Endothelial cell of umbilical vein (primary cell): ENCODE measurements at regions not wholly inside any gene's neighbourhood (a gene's known extent, or its start where the extent isn't known, plus 50 kb on each side); places are given as distances from the start of the nearest gene placed in this dataset. TPM values are rescaled to one million over a fixed set of nuclear protein-coding genes. Genes with fewer than 3 reads are reported as not detected.

Experiments
- BruUV-seq: library from RNA; stranded (reverse); fragments of 400-500 nt; replicated peaks from 2 replicates; lab custom pipeline; 2021; lab: Mats Ljungman, UMichigan
- CTCF ChIA-PET: fragments of 300-600, 350-600 bp; sonication (Branson Sonifier 250); formaldehyde crosslinking; loops from one replicate; lab custom pipeline; 2021; ENCODE audit warnings: antibody characterized with exemption, inconsistent platforms; lab: Charles Lee
- POLR2A ChIA-PET: fragments of 300-600, 350-600 bp; sonication (Branson Sonifier 250); formaldehyde crosslinking; loops from one replicate; lab custom pipeline; 2021; ENCODE audit warnings: antibody characterized with exemption, inconsistent platforms; lab: Charles Lee
- DNase-seq: peaks from one replicate; pipeline ENCODE4 v3.0.0-alpha.2; 2011; ENCODE audit warnings: low read depth, low spot score
- FAIRE-seq: peaks from 2 replicates; lab custom pipeline; 2011; peaks lifted over from hg19 to GRCh38; lab: Jason Lieb, UNC
- H2AFZ ChIP-seq: 2 replicates; pipeline ENCODE4 v1.6.0; 2012; ENCODE audit warnings: low read depth, low read length, control low read depth, inconsistent platforms
- H3K27ac ChIP-seq: 2 replicates; pipeline ENCODE4 v1.5.1; 2011; ENCODE audit warnings: low read depth, mild to moderate bottlenecking, control low read depth, low read length, moderate library complexity; ENCODE audit not compliant: insufficient read depth
- H3K27me3 ChIP-seq, 2 experiments: 2 replicates each; pipeline versions ENCODE4 v1.6.0 to v1.6.1; 2011; ENCODE audit warnings: low read length in 2 of 2, mixed read lengths in 1 of 2; ENCODE audit not compliant: control insufficient read depth in 2 of 2, insufficient read depth in 2 of 2
- H3K36me3 ChIP-seq, 2 experiments: 2 replicates in 1 of 2; 3 replicates in 1 of 2; pipeline ENCODE4 v1.5.1; 2011; ENCODE audit warnings: low read length in 2 of 2, mild to moderate bottlenecking in 1 of 2, moderate library complexity in 1 of 2; ENCODE audit not compliant: control insufficient read depth in 2 of 2, insufficient read depth in 2 of 2; ENCODE audit errors: extremely low read depth in 1 of 2
- H3K4me1 ChIP-seq: 3 replicates; pipeline ENCODE4 v1.5.1; 2011; ENCODE audit warnings: mild to moderate bottlenecking, low read length; ENCODE audit not compliant: control insufficient read depth, insufficient read depth; ENCODE audit errors: extremely low read depth
- H3K4me2 ChIP-seq: 2 replicates; pipeline ENCODE4 v1.6.1; 2011; ENCODE audit warnings: low read length, control low read depth, mixed read lengths; ENCODE audit not compliant: insufficient read depth
- H3K4me3 ChIP-seq, 3 experiments: fragments of 200-600 bp in 1 of 3; sonication (generic), shearing (Covaris generic) in 1 of 3; replicated peaks in 1 of 3; 2 replicates each; pipeline ENCODE4 v1.5.1; 2011 to 2016; ENCODE audit warnings: control low read depth in 3 of 3, low read length in 3 of 3, mild to moderate bottlenecking in 2 of 3, inconsistent platforms in 1 of 3, low read depth in 1 of 3, moderate library complexity in 1 of 3; ENCODE audit not compliant: insufficient read depth in 1 of 3
- H3K79me2 ChIP-seq: 2 replicates; pipeline ENCODE4 v1.6.0; 2012; ENCODE audit warnings: low read length, inconsistent platforms; ENCODE audit not compliant: control insufficient read depth, insufficient read depth
- H3K9ac ChIP-seq: replicated peaks from 2 replicates; pipeline ENCODE3; 2011; ENCODE audit warnings: low read length, control low read depth; ENCODE audit not compliant: insufficient read depth; ENCODE audit errors: extremely low read depth
- H3K9me1 ChIP-seq: replicated peaks from 3 replicates; pipeline ENCODE4 v1.6.0; 2011; ENCODE audit warnings: mild to moderate bottlenecking, low read length; ENCODE audit not compliant: control insufficient read depth, insufficient read depth; ENCODE audit errors: extremely low read depth
- H3K9me3 ChIP-seq: replicated peaks from 2 replicates; pipeline ENCODE4 v1.5.1; 2012; ENCODE audit warnings: low read length, inconsistent platforms; ENCODE audit not compliant: control insufficient read depth, insufficient read depth
- H4K20me1 ChIP-seq: replicated peaks from 2 replicates; pipeline ENCODE3; 2011; ENCODE audit warnings: mild to moderate bottlenecking, low read length; ENCODE audit not compliant: control insufficient read depth, insufficient read depth; ENCODE audit errors: extremely low read depth
- EZH2 ChIP-seq: IDR thresholded peaks from 2 replicates; pipeline ENCODE4 v1.6.1; 2012; ENCODE audit warnings: borderline replicate concordance, low read depth, mild to moderate bottlenecking, moderate library complexity, low read length, inconsistent platforms; ENCODE audit not compliant: severe bottlenecking
- FOS ChIP-seq: IDR thresholded peaks from 2 replicates; pipeline ENCODE4 v1.6.1; 2011; ENCODE audit warnings: mild to moderate bottlenecking, low read length, moderate library complexity, borderline replicate concordance; ENCODE audit not compliant: insufficient read depth
- GATA2 ChIP-seq: IDR thresholded peaks from 2 replicates; pipeline ENCODE4 v1.7.0; 2011; ENCODE audit warnings: low read depth, mild to moderate bottlenecking, moderate library complexity, mixed read lengths, low read length; ENCODE audit not compliant: insufficient read length, insufficient read depth
- JUN ChIP-seq: IDR thresholded peaks from 2 replicates; pipeline ENCODE4 v1.6.1; 2011; ENCODE audit warnings: borderline replicate concordance, low read depth; ENCODE audit not compliant: insufficient read length, insufficient read depth
- MYC ChIP-seq: IDR thresholded peaks from one replicate; pipeline ENCODE4 v1.6.1; 2011; ENCODE audit warnings: mild to moderate bottlenecking, low read depth, low read length
- POLR2A ChIP-seq: IDR thresholded peaks from 2 replicates; pipeline ENCODE4 v1.6.1; 2012; ENCODE audit warnings: low read depth, mild to moderate bottlenecking, control low read depth, low read length
- POLR2AphosphoS5 ChIP-seq: IDR thresholded peaks from 2 replicates; pipeline ENCODE4 v1.6.1; 2012; ENCODE audit warnings: low read depth, mild to moderate bottlenecking, control low read depth, low read length, moderate library complexity; ENCODE audit not compliant: insufficient read depth
- dilution Hi-C: fragments of 300-500 bp; cut with MboI; formaldehyde crosslinking; loops from one replicate; pipeline ENCODE4 v1.15.0; 2019; ENCODE audit warnings: low sequenced_read_pairs; ENCODE audit not compliant: extremely low pct_ligation_motif_present
- intact Hi-C: fragments of 100-400 bp; cut with micrococcal nuclease; formaldehyde crosslinking; loops from one replicate; pipeline ENCODE4 v1.10.0; 2022
- small RNA-seq: library from RNA; depleted of rRNA; stranded (forward); fragments of <200 nt; gene quantifications from one replicate; pipeline ENCODE3, GENCODE V24; 2012; ENCODE audit warnings: low replicate concordance, low read depth; ENCODE audit not compliant: insufficient read depth, insufficient read length
- TF ChIP-seq, protein P1 (sequence below): IDR thresholded peaks from 2 replicates; pipeline ENCODE4 v1.6.1; 2011; ENCODE audit not compliant: insufficient read depth, insufficient read length
- TF ChIP-seq, protein P2 (sequence below), 2 donors: IDR thresholded peaks; 1 replicate in 1 of 2; 2 replicates in 1 of 2; pipeline ENCODE4 v1.5.1; 2011; ENCODE audit warnings: low read length in 2 of 2, mild to moderate bottlenecking in 2 of 2, moderate library complexity in 2 of 2, control low read depth in 1 of 2, inconsistent platforms in 1 of 2, low read depth in 1 of 2; ENCODE audit not compliant: insufficient read depth in 1 of 2; ENCODE audit errors: extremely low read depth in 1 of 2

DNA sequence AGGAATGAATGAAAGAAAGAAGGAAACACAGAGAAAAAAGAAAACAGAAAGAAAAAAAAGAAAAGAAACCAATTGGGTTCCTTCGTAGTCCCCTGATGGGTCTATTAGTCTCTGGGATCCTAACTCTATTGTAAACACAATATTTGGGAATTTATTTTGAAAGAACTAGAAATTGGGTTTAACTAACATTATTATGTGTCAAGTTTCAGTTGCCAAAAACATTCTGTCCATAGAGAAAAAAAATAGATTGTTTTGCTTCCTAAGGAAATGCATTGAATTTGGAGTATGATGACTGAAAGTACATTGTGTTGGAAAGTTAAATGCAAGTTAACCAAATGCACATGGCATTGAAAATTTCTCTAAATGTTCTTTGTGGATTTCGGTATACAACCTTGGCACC is 52.8 kb upstream of the PPP1R12A start:
- intact Hi-C loops (no loop called here), dilution Hi-C loops (no loop called here)
- H3K27me3 ChIP-seq = peaks cover 3% of the 10 kb centered on the region in 2 experiments
- H4K20me1 ChIP-seq = no peaks in the 10 kb centered on the region
- H3K9ac ChIP-seq = no peak overlapping the region
- ChIA-PET CTCF (interaction anchor here (1.6 kb wide), 1 partner anchor 14 kb away, joined by 3 read pairs; no protein-coding TSS in a partner anchor), POLR2A (no interaction called here)
- no peaks in the 10 kb centered on the region for H3K9me1 ChIP-seq
- TF ChIP-seq MYC (no peak), GATA2 (no peak), JUN (no peak), POLR2A (no peak), EZH2 (no peak), FOS (no peak), POLR2AphosphoS5 (no peak)
- TF ChIP-seq, protein P1, sequence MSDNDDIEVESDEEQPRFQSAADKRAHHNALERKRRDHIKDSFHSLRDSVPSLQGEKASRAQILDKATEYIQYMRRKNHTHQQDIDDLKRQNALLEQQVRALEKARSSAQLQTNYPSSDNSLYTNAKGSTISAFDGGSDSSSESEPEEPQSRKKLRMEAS = no peak
- TF ChIP-seq, protein P2, sequence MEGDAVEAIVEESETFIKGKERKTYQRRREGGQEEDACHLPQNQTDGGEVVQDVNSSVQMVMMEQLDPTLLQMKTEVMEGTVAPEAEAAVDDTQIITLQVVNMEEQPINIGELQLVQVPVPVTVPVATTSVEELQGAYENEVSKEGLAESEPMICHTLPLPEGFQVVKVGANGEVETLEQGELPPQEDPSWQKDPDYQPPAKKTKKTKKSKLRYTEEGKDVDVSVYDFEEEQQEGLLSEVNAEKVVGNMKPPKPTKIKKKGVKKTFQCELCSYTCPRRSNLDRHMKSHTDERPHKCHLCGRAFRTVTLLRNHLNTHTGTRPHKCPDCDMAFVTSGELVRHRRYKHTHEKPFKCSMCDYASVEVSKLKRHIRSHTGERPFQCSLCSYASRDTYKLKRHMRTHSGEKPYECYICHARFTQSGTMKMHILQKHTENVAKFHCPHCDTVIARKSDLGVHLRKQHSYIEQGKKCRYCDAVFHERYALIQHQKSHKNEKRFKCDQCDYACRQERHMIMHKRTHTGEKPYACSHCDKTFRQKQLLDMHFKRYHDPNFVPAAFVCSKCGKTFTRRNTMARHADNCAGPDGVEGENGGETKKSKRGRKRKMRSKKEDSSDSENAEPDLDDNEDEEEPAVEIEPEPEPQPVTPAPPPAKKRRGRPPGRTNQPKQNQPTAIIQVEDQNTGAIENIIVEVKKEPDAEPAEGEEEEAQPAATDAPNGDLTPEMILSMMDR (IDR thresholded peaks at IDR 0.05; ENCODE audit: extremely low read depth in 1 of 2, insufficient read depth in 1 of 2, low read depth in 1 of 2, low read length in 2 of 2) = no peak
- H3K4me1 ChIP-seq = no peaks in the 10 kb centered on the region
- H3K4me2 ChIP-seq = no peak overlapping the region
- no peaks in the 10 kb centered on the region for H3K79me2 ChIP-seq
- FAIRE-seq (no peak), DNase-seq (no peak)
- no peak overlapping the region for H3K27ac ChIP-seq
- no peaks in the 10 kb centered on the region for H3K9me3 ChIP-seq
- H3K36me3 ChIP-seq = no peaks in the 10 kb centered on the region
- no TSS peak for BruUV-seq
- no peak overlapping the region for H2AFZ ChIP-seq
- no peak overlapping the region for H3K4me3 ChIP-seq

Small RNA genes lying in the stretch of these regions (small RNA-seq; reads per million reads assigned to genes)
- gene SNRPGP20 = not detected
